Neural progenitor cell (in vitro differentiated cells): ENCODE measurements at regions not wholly inside any gene's neighbourhood (a gene's known extent, or its start where the extent isn't known, plus 50 kb on each side); places are given as distances from the start of the nearest gene placed in this dataset.

Source experiments
- DNase-seq: peaks from one replicate; pipeline ENCODE4 v3.0.0-alpha.2; 2016; ENCODE audit warnings: low spot score
- H2AFZ ChIP-seq: fragments of 200-600 bp; sonication (generic); replicated peaks from 2 replicates; pipeline ENCODE4 v1.6.1; 2016; ENCODE audit warnings: antibody characterized with exemption
- H3F3A ChIP-seq: fragments of 200-600 bp; sonication (generic); 2 replicates; pipeline ENCODE4 v1.6.1; 2016; ENCODE audit warnings: antibody characterized with exemption, low read depth
- H3K27ac ChIP-seq: fragments of 200-600 bp; sonication (generic); 2 replicates; pipeline ENCODE4 v1.5.1; 2016; ENCODE audit warnings: mild to moderate bottlenecking
- H3K27me3 ChIP-seq: fragments of 200-600 bp; sonication (generic); 2 replicates; pipeline ENCODE4 v1.6.1; 2016; ENCODE audit warnings: mild to moderate bottlenecking, moderate library complexity
- H3K36me3 ChIP-seq: fragments of 200-600 bp; sonication (generic); 2 replicates; pipeline ENCODE4 v1.5.1; 2016
- H3K4me1 ChIP-seq: fragments of 200-600 bp; sonication (generic); 2 replicates; pipeline ENCODE4 v1.6.1; 2016; ENCODE audit warnings: mixed run types
- H3K4me2 ChIP-seq: fragments of 200-600 bp; sonication (generic); 2 replicates; pipeline ENCODE4 v1.6.1; 2016
- H3K4me3 ChIP-seq: fragments of 200-600 bp; sonication (generic); 2 replicates; pipeline ENCODE4 v1.5.1; 2016
- H3K79me2 ChIP-seq: fragments of 200-600 bp; sonication (generic); 2 replicates; pipeline ENCODE4 v1.6.1; 2016; ENCODE audit warnings: low read depth
- H3K9ac ChIP-seq: fragments of 200-600 bp; sonication (generic); 2 replicates; pipeline ENCODE4 v1.6.1; 2016
- H3K9me3 ChIP-seq: fragments of 200-600 bp; sonication (generic); 2 replicates; pipeline ENCODE4 v1.5.1; 2016; ENCODE audit warnings: low read depth
- H4K20me1 ChIP-seq: fragments of 200-600 bp; sonication (generic); 2 replicates; pipeline ENCODE4 v1.6.1; 2016; ENCODE audit warnings: low read depth
- H3K27ac Mint-ChIP-seq: 3 replicates; pipeline ENCODE4 v1.8.0; 2021; ENCODE audit warnings: mixed read lengths
- H3K27me3 Mint-ChIP-seq: 2 replicates; pipeline ENCODE4 v1.8.0; 2022; ENCODE audit warnings: low read depth, mild to moderate bottlenecking, inconsistent platforms, moderate library complexity, mixed read lengths; ENCODE audit not compliant: insufficient read depth
- H3K36me3 Mint-ChIP-seq: 3 replicates; pipeline ENCODE4 v1.8.0; 2021; ENCODE audit warnings: mixed read lengths
- H3K4me1 Mint-ChIP-seq: 3 replicates; pipeline ENCODE4 v1.8.0; 2021; ENCODE audit warnings: mixed read lengths
- H3K4me3 Mint-ChIP-seq: 3 replicates; pipeline ENCODE4 v1.8.0; 2021; ENCODE audit warnings: mild to moderate bottlenecking, moderate library complexity, mixed read lengths
- H3K9me3 Mint-ChIP-seq: 3 replicates; pipeline ENCODE4 v1.8.0; 2020; ENCODE audit warnings: mixed read lengths
- EZH2 ChIP-seq: fragments of 200-600 bp; sonication (generic); IDR thresholded peaks from 2 replicates; pipeline ENCODE4 v1.6.1; 2017; ENCODE audit warnings: antibody characterized with exemption, mild to moderate bottlenecking, moderate library complexity
- EZH2phosphoT487 ChIP-seq: fragments of 200-600 bp; sonication (generic); IDR thresholded peaks from 2 replicates; pipeline ENCODE4 v1.6.1; 2017; ENCODE audit warnings: antibody characterized with exemption
- TF ChIP-seq, protein P1 (sequence below): fragments of 200-600 bp; sonication (generic); IDR thresholded peaks from 2 replicates; pipeline ENCODE4 v1.5.1; 2017; ENCODE audit warnings: antibody characterized with exemption, mild to moderate bottlenecking

DNA sequence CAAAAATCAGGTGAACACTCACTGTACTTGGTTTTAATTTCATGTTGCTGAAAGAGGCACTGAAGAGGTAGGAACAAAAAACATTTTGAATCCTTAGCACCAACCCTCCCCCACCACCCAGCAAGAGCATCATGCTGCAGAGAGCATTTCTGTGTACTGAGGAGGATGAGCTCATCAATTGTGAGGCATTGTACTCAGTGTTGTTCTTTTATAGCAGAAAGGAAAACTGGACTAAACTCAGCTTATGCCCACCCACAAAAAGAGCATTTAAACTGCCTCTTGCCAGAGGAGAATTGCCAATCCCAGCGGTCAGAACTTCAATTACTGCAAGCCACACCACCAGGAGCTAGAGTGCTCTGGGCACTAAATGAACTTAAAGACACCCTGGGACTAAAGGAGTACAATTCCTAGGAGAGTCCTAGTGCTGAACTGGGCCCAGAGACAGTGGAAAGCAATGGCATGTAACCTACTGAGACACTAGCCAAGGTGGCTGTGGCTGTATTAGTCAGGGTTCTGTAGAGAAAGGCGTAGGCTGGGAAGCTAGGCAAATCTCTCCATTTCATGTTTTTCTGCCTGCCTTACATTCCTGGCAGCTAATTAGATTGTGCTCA, 280.7 kb upstream of the KLHL4 start:
- no peaks in the 10 kb centered on the region for H3K4me1 ChIP-seq
- no peak overlapping the region for H3K4me3 ChIP-seq
- H3K36me3 ChIP-seq: no peaks in the 10 kb centered on the region
- no peaks in the 10 kb centered on the region for H3F3A ChIP-seq
- H3K36me3 Mint-ChIP-seq: no peaks in the 10 kb centered on the region
- H3K27ac ChIP-seq: no peak overlapping the region
- no peaks in the 10 kb centered on the region for H3K27me3 Mint-ChIP-seq
- no peaks in the 10 kb centered on the region for H3K4me1 Mint-ChIP-seq
- TF ChIP-seq EZH2 (no peak), EZH2phosphoT487 (no peak)
- TF ChIP-seq, protein P1, sequence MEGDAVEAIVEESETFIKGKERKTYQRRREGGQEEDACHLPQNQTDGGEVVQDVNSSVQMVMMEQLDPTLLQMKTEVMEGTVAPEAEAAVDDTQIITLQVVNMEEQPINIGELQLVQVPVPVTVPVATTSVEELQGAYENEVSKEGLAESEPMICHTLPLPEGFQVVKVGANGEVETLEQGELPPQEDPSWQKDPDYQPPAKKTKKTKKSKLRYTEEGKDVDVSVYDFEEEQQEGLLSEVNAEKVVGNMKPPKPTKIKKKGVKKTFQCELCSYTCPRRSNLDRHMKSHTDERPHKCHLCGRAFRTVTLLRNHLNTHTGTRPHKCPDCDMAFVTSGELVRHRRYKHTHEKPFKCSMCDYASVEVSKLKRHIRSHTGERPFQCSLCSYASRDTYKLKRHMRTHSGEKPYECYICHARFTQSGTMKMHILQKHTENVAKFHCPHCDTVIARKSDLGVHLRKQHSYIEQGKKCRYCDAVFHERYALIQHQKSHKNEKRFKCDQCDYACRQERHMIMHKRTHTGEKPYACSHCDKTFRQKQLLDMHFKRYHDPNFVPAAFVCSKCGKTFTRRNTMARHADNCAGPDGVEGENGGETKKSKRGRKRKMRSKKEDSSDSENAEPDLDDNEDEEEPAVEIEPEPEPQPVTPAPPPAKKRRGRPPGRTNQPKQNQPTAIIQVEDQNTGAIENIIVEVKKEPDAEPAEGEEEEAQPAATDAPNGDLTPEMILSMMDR: no peak
- no peak overlapping the region for H3K4me2 ChIP-seq
- no peak overlapping the region for H3K4me3 Mint-ChIP-seq
- no peak overlapping the region for H2AFZ ChIP-seq
- H3K9me3 ChIP-seq: no peaks in the 10 kb centered on the region
- H3K9me3 Mint-ChIP-seq: no peaks in the 10 kb centered on the region
- H4K20me1 ChIP-seq: no peaks in the 10 kb centered on the region
- no peak overlapping the region for H3K9ac ChIP-seq
- no peak overlapping the region for H3K27ac Mint-ChIP-seq
- peak; percentile 1 for DNase-seq
- H3K27me3 ChIP-seq: no peaks in the 10 kb centered on the region
- no peaks in the 10 kb centered on the region for H3K79me2 ChIP-seq

DNA sequence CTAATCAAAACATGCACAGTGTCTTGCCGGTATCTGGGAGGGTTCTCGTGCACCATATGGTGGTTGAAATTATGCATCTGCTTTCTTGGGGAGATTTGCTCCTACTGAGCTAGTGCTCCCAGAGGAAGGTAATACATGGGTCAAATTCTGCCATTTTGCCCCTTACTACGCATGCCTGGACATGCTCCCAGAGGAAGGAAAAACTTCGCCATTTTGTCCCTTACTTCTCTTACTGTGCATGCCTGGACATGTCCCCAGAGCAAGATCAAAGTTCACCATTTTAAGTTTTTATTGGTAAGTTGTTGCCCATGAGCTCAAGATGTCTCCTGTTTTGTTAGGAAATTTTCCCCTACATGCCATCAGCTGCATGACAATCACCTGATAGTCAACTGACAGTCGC, 252.1 kb upstream of the KLHL4 start:
- Mint-ChIP-seq H3K4me3 (no peak overlapping the region), H3K36me3 (no peaks in the 10 kb centered on the region), H3K27me3 (peaks cover 3% of the 10 kb centered on the region), H3K4me1 (no peaks in the 10 kb centered on the region), H3K9me3 (no peaks in the 10 kb centered on the region), H3K27ac (no peak overlapping the region)
- Histone ChIP-seq H3F3A (no peaks in the 10 kb centered on the region), H3K27me3 (no peaks in the 10 kb centered on the region), H3K27ac (no peak overlapping the region), H3K4me2 (no peak overlapping the region), H4K20me1 (no peaks in the 10 kb centered on the region), H3K4me3 (no peak overlapping the region), H3K79me2 (no peaks in the 10 kb centered on the region), H3K36me3 (no peaks in the 10 kb centered on the region), H2AFZ (no peak overlapping the region), H3K4me1 (no peaks in the 10 kb centered on the region), H3K9me3 (no peaks in the 10 kb centered on the region), H3K9ac (no peak overlapping the region)
- TF ChIP-seq EZH2phosphoT487: no peak
- no peak for TF ChIP-seq EZH2
- TF ChIP-seq, protein P1: no peak
- no peak for DNase-seq

DNA sequence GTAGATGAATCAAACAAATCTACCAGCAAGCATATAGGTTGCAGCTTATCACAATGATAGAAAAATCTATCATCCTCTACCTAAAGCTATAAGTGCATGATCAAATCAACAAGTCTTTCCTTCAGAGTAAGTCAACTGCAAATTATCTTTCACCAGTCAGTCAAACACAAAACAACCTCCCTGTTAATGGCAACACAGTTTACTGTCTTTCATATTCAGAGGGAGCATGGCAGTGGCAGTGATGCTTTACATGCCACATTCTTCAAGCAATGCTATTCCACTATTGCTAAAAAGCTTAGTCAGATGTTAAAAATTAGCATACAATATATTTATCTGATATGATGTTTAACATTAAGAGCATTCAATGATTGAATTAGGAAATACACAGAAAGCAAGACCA, 245.1 kb upstream of the KLHL4 start:
- H3K27me3 ChIP-seq: no peaks in the 10 kb centered on the region
- H3K36me3 ChIP-seq: no peaks in the 10 kb centered on the region
- H3K4me3 Mint-ChIP-seq: no peak overlapping the region
- H3K9ac ChIP-seq: no peak overlapping the region
- no peaks in the 10 kb centered on the region for H3K9me3 Mint-ChIP-seq
- H3K36me3 Mint-ChIP-seq: no peaks in the 10 kb centered on the region
- H3K4me3 ChIP-seq: no peak overlapping the region
- no peaks in the 10 kb centered on the region for H3K27me3 Mint-ChIP-seq
- H2AFZ ChIP-seq: no peak overlapping the region
- no peaks in the 10 kb centered on the region for H3F3A ChIP-seq
- no peak overlapping the region for H3K27ac ChIP-seq
- TF ChIP-seq EZH2: no peak
- TF ChIP-seq EZH2phosphoT487: no peak
- TF ChIP-seq, protein P1: no peak
- H3K9me3 ChIP-seq: no peaks in the 10 kb centered on the region
- no peak for DNase-seq
- H3K79me2 ChIP-seq: no peaks in the 10 kb centered on the region
- no peak overlapping the region for H3K4me2 ChIP-seq
- no peak overlapping the region for H3K27ac Mint-ChIP-seq
- H3K4me1 Mint-ChIP-seq: no peaks in the 10 kb centered on the region
- H3K4me1 ChIP-seq: no peaks in the 10 kb centered on the region
- H4K20me1 ChIP-seq: no peaks in the 10 kb centered on the region
